ENCODE measurements at regions not wholly inside any gene's neighbourhood (a gene's known extent, or its start where the extent isn't known, plus 50 kb on each side); places are given as distances from the start of the nearest gene placed in this dataset.

GRCh38 chr6:164195942-164196281 is 781.4 kb downstream of the QKI start:
- ATAC-seq, result no peak

GRCh38 chr6:164195278-164195941 is 780.9 kb downstream of the QKI start:
- ATAC-seq (no peak), DNase-seq (ENCODE audit: low spot score) (no peak)

More at GRCh38 chr6:164195942-164196281, 781.4 kb downstream of the QKI start:
- no peak for DNase-seq (ENCODE audit: low spot score)

- DNase-seq (ENCODE audit: low spot score) (no peak), ATAC-seq (no peak)
Measured at GRCh38 chr6:164188861-164189260, 774.3 kb downstream of the QKI start.

GRCh38 chr6:164185471-164185871 is 771.0 kb downstream of the QKI start:
- ATAC-seq (no peak), DNase-seq (ENCODE audit: low spot score) (no peak)

- DNase-seq (ENCODE audit: low spot score) (peak; percentile 72), ATAC-seq (peak; percentile 95)
Measured at GRCh38 chr6:164184410-164184809, 769.9 kb downstream of the QKI start.

GRCh38 chr6:164183556-164184123 is 769.1 kb downstream of the QKI start:
- ATAC-seq, result no peak
- no peak for DNase-seq (ENCODE audit: low spot score)

GRCh38 chr6:164178679-164179332 is 764.3 kb downstream of the QKI start:
- no peak for DNase-seq (ENCODE audit: low spot score)

GRCh38 chr6:164169355-164169754 is 754.8 kb downstream of the QKI start:
- no peak for ATAC-seq
- DNase-seq (ENCODE audit: low spot score), result no peak

More at GRCh38 chr6:164178679-164179332, 764.3 kb downstream of the QKI start:
- no peak for ATAC-seq

GRCh38 chr6:164168595-164168994 is 754.1 kb downstream of the QKI start:
- ATAC-seq (no peak), DNase-seq (ENCODE audit: low spot score) (no peak)

- ATAC-seq, result peak; percentile 29
- no peak for DNase-seq (ENCODE audit: low spot score)
Measured at GRCh38 chr6:164167873-164168405, 753.4 kb downstream of the QKI start.

GRCh38 chr6:164166996-164167395 is 752.5 kb downstream of the QKI start:
- no peak for ATAC-seq
- DNase-seq (ENCODE audit: low spot score), result no peak

GRCh38 chr6:164166515-164166914 is 752.0 kb downstream of the QKI start:
- ATAC-seq (no peak), DNase-seq (ENCODE audit: low spot score) (no peak)

- ATAC-seq, result no peak
- no peak for DNase-seq (ENCODE audit: low spot score)
Measured at GRCh38 chr6:164164876-164165275, 750.4 kb downstream of the QKI start.

- no peak for ATAC-seq
- DNase-seq (ENCODE audit: low spot score), result no peak
Measured at GRCh38 chr6:164163239-164163638, 748.7 kb downstream of the QKI start.

GRCh38 chr6:164159061-164159460 is 744.5 kb downstream of the QKI start:
- DNase-seq (ENCODE audit: low spot score) (no peak), ATAC-seq (no peak)

GRCh38 chr6:164154588-164154987 is 740.1 kb downstream of the QKI start:
- ATAC-seq (no peak), DNase-seq (ENCODE audit: low spot score) (no peak)

- DNase-seq (ENCODE audit: low spot score) (no peak), ATAC-seq (no peak)
Measured at GRCh38 chr6:164152611-164153010, 738.1 kb downstream of the QKI start.

GRCh38 chr6:164151161-164152120 is 736.9 kb downstream of the QKI start:
- no peak for DNase-seq (ENCODE audit: low spot score)
- no peak for ATAC-seq

GRCh38 chr6:164150232-164150631 is 735.7 kb downstream of the QKI start:
- ATAC-seq, result no peak
- DNase-seq (ENCODE audit: low spot score), result no peak

- no peak for ATAC-seq
- DNase-seq (ENCODE audit: low spot score), result no peak
Measured at GRCh38 chr6:164148788-164149187, 734.3 kb downstream of the QKI start.

- ATAC-seq, result no peak
- DNase-seq (ENCODE audit: low spot score), result no peak
Measured at GRCh38 chr6:164144316-164144715, 729.8 kb downstream of the QKI start.

All from left lobe of liver (tissue), 2 donors.